ENCODE measurements at regions not wholly inside any gene's neighbourhood (a gene's known extent, or its start where the extent isn't known, plus 50 kb on each side); places are given as distances from the start of the nearest gene placed in this dataset.

DNA sequence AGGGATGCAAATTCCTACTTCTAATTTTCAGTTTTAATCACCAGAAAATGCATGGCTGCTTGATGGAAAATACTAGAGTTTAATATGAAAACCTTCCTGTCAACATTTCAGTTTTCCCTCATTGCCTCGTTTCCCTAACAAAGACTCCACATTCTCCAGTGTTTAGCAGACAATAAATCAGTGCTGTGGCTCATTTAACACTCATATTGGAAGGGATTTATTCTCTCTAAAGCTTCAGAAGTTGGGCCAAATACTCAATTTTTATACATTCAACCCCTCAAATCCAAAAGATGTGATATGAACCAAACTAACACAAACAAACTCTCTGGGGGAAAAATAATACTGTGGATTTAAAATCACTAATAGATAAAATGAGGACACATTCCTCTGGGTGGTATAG, 482.5 kb downstream of the FLRT2 start:
- DNase-seq = no peak

DNA sequence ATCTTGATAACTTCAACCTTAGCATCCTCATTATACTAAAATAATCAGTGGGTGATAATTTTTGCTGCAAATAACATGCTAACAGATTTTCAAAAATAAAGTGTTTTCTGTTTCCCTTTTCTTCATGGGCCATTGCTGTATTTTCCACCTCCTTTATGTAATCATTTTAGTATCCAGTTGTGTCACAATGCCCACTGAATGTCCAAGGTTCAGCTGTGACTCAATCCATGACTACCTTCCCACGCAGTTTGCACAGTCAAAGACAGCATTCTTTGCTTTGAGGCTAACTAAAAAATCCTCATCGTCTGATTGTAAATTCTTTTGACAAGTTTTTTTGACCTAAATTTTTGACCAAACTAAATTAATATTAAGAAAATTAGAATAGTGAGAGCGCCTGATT, 474.1 kb downstream of the FLRT2 start:
- no peak for DNase-seq

DNA sequence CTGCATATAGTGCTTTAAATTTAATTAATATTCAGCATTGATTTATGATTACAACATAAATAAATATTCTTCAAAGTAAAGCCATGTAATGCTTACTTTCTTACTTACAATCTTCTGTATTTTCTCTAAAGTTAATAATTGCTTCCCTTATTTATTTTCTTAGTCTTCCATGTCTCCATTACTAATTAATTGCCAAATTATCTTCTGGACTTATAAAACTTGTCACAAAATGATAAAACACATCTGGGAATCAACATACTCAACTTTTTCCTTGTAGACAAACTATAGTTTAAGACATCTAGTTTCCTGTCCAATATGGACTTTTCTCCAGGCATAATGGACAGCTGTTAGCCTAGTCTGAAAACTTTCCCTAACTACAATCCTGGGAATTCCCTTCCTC, 466.6 kb downstream of the FLRT2 start:
- no peak for DNase-seq

DNA sequence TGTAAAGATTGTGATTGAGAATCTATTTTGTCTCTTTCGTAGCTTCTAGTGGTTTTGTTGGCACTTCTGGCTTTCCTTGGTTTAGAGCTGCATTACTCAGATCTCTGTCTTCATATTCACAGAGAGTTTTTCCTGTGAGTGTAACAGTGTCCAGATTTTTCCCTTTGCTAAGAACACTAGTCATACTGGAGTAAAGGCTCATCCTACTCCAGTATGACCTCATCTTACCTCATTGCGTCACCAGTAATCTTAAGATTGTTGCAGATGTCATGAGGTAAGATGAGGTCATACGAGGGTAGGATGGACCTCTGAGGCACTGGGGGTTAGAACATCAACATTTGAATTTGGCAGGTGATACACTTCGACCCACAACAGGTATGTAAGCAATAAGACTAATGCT, 461.2 kb downstream of the FLRT2 start:
- DNase-seq = no peak

DNA sequence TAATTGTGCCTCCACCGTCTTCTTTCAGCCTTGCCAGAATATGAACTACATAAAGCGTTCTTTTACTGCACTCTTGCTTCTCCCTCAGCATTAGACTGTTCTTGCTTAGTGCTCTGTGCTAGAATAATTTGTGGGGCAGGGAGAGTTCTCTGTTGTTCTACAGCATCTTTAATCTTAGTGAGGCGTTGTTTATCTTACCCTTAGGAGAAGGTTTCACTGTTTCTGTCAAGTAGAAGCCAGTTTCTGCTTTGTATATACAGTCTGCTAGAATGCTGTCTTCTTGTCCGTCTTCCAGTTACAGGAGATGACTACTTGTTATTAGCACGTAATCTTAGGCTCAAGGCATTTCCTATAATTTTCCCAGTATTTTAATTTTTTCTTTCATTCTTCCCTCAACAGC, 458.0 kb downstream of the FLRT2 start:
- DNase-seq = no peak

DNA sequence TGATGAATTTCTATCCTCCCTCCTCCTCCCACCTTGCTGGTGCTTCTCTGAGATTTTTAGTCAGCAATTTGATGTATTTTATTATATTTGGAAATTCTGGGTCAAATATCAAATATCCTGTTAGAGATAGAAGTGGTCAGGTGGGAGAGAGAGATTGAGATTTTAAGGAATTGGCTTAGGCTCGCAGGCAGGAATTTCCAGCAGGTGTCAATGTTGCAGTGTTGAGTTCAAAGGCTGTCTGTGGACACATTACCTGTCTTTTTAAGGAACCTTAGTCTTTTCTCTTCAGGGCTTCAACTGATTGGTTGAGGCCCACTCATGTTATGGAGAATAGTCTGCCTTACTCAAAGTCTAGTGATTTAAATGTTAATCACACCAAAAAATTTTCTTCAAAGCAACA, 457.3 kb downstream of the FLRT2 start:
- DNase-seq = no peak

DNA sequence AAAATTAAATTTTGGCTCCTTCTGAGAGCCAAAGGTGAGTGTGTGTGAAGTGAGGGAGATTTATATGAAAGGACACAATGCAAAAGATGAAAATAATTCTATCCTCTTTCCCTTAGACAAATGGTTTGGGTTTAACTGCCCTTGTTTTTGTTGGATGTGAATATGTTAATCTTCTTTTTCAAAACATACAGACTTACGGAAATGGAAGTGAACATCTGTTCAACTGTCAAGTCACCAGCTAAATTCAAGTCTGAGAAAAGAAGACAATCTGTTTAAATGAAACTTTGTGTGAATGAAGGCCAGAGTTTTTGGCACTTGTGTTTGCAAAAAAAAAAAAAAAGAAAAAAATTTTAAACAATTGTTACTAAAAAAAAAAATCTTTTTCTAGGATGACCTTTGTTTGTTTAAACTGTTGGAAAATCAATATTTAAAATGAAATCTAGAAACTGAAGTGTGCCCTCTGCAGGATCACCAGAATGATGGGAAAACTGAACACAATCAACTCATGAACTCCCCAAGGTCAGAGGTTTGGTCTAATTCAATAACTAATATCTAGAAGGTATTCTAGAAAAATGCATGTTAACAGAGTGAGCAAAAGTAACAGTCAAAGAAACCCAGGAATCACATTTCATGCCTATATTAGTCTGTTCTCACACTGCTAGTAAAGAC, 448.8 kb downstream of the FLRT2 start:
- DNase-seq = no peak

DNA sequence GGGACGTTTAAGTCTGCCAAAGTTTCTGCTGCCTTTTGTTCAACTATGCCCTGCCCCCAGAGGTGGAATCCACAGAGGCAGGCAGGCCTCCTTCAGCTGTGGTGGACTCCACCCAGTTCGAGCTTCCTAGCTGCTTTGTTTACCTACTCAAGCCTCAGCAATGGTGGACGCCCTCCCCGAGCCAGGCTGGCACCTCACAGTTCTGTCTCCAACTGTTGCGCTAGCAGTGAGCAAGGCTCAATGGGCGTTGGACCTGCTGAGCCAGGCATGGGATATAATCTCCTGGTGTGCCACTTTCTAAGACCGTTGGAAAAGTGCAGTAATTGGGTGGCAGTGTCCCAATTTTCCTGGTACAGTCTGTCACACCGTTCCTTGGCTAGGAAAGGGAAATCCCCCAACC, 444.7 kb downstream of the FLRT2 start:
- no peak for DNase-seq

DNA sequence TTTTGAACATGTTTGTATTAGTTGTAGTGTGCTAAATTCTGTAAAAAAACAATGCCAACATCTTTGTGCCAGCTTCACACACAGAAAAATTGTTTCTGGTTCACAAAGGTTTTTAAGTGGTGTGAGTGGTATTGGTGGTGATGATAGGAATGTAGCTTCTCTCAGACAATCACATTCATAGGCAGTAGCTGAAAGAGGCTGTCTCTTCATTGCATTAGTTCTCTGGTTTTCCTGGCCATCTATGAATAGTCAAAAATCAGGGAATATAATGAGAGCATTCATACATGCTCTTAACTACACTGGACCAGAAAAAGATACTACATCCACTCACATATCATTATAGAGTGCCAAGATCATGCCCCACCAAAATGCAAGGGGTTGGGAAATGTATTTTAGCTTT, 433.5 kb downstream of the FLRT2 start:
- no peak for DNase-seq

DNA sequence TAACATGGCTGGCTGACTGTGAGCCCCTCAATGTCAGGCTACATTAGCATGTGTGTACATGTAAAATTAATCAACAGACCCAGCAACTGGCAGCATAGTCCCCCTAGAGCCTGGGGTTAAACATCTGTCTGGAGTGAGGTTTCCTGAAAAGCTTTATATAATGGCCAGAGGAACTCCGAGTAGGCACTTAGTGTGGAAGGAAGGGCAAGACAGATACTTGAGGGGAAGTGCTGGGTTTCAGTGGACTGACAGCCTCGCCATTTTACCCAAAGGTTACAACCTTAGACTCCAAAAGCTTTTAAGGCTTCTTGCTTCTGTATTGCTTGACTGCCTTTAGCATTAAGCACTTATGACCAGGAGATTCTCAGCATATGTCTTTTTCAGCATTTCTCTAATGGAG, 430.8 kb downstream of the FLRT2 start:
- DNase-seq = no peak

DNA sequence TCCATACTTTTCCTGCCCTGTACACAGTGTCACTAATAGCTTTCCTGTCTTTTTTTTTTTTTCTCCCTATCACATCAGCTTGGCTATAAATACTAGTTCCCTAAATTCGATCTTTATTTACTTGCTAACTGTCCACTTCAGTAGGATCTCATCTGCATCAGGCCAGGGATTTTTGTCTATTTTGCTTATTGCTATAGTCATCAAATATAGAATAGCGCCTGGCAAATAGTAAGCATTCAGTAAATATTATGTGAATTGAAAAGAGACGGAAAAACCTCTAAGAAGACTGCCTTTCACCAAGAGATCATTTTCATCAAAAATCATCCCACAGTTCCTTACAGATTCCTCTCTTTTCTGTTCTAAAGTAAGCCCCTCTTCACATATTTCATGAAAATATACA, 429.1 kb downstream of the FLRT2 start:
- DNase-seq = no peak

DNA sequence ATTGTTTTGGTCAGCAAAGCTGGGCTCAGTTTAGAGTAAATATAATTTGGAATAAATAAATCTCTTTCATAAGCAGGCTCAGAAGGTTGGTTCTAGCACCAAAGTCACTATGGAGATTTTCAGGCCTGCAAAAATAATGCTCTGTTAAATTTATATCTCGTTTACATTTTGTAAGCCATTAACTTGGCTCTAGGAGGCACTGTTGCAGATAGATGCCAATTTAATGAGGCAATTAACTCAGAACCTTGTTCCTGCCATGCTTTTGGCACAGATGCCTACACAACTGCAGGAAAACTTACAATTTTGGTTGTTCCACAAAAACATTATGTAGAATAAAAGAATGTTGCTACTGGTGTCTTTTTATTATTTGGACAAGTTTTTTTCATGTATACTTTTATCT, 428.1 kb downstream of the FLRT2 start:
- no peak for DNase-seq

DNA sequence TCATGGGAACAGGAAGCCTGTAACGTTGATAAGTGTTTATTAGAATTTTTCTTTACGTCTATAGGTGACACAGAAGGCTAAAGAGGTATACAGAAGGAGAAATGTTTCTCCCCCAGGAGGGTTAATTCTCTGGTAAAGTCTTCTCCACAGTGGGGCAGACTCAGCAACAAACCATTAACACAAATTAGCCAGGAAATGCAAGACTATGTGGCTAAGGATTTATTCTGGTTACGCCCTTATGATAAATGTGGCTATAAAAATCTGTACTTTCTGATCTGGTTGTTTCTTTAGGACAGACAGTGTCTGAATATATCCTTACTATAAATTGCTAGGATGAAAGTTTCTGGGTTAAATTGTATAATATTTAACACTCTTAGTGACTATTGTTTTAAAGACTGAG, 423.3 kb downstream of the FLRT2 start:
- no peak for DNase-seq

DNA sequence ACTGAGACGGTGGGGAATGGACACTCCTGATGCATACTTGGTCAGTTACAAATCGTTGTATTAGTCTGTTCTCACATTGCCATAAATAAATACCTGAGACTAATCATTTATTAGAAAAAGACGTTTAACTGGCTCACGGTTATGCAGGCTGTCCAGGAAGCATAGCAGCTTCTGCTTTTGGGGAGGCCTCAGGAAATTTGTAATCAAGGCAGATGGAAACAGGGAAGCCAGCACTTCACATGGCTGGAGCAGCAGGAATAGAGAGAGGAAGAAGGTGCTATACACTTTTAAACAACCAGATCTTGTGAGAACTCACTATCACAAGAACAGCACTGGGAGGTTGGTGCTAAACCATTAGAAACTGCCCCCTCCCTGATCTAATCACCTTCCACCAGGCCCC, 418.2 kb downstream of the FLRT2 start:
- no peak for DNase-seq

DNA sequence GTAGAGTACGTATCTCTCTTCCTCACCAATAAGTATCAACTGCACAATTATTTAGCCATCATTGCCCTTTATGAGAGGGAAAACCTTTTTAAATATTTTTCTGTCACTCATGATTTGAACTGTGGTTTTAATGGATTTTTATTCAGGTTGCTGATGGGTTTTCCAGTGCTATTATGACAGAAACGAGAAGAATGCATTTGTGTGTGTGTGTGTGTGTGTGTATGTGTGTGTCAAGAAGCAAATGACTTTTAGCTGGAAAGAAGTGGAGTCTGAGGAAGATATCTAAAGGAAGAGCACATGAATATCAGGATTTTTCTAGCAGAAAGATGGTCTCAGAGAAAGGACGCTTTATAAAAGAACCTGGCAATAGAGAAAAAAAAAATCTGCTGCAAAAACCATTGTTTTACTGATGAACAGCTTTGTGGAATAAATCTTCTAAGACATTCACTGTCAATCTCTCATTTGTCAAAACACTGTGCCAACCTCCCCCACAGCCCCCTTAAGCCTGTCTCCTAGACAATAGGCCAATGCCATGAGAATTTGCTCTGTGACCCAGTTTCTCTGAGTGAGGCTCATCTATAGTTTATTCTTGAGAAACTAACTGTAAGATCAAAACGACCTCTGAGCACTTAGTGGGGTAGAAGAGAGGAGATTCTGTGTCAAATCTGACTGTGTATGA, 417.7 kb downstream of the FLRT2 start:
- DNase-seq = no peak

DNA sequence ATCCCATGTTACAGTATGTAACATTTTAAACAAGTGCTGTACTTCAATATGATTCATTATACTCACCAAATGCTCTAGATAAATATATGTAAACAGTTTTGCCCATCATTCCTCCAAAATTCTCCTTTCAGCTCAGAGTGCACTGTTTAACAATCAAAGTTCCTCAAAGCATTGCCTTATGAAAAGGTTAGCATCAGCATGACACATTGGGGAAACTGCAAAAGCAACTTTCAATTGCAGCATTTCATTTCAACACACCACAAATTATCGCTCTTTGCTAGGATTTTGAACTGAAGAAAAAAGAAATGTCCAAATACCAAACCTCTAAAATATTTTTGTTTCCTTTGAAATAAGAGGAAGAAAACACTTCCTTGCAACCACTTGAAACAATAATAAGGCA, 413.2 kb downstream of the FLRT2 start:
- no peak for DNase-seq

DNA sequence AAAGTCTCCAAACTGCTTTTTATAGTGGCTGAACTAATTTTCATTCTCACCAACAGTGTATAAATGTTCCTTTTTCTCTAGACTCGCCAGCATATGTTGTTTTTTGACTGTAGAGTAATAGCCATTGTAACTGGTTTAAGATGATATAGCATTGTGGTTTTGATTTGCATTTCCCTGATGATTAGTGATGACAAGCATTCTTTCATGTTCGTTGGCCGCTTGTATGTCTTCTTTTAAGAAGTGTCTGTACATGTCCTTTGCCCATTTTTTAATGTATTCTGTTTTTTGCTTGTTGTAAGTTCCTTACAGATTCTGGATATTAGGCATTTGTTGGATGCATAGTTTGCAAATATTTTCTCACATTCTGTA, 404.9 kb downstream of the FLRT2 start:
- no peak for DNase-seq

DNA sequence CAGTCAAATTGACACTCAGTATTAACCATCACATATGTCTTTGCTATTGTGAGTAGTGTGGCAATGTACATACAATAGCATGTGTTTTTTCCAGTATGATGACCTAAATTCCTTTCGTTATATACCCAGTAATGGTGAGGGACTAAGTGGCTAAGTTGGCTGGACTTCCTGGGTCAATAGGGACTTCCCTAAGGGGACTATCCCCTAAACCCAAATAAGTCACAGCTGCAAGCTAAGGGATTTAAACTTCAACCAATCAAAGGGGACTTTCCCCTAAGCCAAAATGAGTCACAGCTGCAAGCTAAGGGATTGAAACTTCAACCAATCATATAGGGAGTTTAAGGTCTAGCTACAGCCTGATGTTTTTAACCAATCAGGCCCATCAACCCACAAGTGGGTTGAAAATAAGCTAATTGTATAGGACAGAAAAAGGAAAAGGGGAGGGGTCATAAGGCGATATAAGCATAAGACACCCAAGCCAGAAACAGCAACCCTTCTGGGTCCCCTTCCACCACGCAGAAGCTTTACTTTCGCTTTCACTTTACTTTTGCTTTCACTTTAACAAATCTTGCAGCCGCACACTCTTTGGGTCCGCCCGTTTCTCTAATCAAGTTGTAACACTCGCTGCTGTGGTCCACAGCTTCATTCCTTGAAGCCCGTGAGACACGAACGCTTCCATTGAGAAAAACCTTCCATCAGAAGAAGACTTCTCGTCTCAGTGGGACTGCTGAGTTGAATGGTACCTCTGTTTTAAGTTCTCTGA, 404.4 kb downstream of the FLRT2 start:
- DNase-seq = peak; percentile 87

DNA sequence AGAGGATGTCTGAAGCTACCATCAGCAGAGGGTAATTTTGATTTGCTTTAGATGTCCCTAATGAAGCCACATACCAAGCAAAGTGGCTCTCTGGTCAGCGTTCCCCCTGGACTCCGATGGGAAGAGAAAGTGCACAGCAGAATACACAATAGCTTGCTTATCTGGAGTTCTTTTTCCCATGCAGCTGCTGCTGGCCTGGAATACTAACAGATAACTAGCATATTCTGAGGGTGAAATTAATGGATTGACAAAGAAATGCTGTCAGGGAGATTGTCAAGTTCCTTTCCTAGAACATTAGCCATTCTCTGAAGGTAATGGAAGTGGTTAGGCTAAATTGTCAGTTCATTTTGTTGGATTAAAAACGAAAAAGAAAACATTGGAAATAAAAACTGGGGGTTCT, 391.3 kb downstream of the FLRT2 start:
- no peak for DNase-seq

DNA sequence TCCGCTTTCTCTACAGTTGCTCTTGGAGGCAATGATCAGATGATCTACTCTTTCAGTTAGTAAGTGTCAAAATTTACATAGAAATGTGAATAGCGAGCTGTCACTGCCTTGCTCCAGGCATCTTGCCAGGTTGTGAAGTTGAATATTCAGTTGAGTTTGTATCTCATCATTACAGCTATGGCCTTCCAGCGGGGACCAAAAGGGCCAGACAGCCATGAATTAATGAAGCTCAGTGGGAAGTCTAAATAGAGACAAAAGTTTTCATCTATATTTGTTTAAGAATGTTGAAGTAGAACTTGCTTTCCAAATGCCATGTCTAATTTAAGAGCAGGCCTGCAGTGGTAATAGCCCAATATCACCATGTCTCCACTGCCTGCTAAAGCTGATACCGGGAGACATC, 387.8 kb downstream of the FLRT2 start:
- no peak for DNase-seq

DNA sequence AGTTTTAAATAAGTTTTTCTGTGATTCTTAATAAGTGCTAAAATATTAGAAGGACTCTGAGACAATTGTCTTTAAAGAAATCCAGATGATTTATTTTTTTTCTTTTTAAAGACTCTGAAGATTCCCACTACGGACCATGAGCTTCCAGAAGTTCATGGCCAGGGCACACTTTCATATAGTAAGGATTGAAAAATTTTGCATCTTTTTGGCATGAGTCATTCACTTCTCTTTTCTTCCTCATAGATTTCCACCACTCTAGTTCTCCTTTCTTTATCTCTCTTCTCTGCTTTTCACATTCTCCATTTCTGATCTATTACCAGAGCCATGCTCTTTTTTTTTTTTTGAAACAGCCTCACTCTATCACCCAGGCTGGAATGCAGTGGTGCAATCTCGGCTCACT, 385.8 kb downstream of the FLRT2 start:
- DNase-seq = no peak

DNA sequence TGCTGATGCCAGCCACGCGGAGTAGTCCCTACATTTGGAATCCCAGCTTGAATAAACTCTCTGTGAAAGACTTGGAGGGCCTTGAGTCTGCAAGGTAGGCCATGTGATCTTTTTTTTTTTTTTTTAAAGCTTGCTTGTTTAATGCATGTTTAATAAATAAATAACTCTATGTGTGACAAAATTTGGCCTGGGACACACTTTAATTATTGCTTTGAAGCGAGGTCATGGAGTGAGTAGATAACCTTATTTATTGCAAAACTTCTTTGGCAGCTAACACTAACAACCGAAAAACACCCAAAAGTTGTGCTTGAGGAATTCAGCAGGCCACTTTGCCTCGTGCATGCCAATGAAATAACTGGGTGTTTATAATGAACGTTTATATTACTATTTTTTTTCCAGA, 382.2 kb downstream of the FLRT2 start:
- DNase-seq = no peak

DNA sequence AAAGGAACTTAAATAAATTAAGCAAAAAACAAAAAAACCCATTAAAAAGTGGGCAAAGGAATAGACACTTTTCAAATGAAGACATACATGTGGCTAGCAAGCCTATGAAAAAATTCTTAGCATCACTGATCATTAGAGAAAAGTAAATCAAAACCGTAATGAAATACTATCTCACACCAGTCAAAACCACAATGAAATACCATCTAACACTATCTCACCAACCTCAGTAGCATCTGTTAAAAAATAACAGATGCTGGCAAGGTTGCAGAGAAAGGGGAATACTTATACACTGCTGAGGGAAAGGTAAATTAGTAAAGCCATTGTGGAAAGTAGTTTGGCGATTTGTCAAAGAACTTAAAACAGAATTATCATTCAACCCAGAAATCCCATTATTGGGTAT, 381.1 kb downstream of the FLRT2 start:
- DNase-seq = no peak

DNA sequence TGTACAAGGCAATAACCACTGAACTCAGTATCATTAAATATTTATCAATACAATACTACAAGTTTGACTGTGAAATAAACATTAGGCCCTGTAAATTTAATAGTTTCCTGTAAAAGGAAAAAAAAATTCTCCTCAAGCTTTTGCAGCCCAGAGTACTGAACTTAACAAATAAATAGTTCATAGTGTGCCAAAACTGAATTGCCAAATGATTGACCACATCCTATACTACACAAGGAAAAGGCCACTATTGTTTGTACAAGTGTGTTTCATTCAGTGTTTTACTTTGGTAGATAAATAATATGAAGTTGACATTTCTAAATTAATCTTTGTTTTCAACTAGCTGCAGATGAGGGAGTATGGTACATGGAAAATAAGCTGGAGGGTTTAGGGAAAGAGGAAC, 379.6 kb downstream of the FLRT2 start:
- DNase-seq = no peak

DNA sequence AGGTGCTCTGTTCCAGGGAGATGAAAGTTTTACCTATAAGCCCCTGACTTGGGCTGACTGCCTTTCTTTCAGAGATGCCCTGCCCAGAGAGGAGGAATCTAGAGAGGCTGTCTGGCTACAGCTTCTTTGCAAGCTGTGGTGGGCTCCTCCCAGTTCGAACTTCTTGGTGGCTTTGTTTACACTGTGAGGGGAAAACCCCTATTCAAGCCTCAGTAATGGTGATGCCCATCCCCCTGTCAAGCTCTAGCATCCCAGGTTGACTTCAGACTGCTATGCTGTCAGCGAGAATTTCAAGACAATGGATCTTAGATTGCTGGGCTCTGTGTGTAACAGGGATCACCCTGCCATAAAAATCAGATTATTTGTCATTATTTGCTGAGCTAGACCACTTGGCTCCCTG, 377.6 kb downstream of the FLRT2 start:
- no peak for DNase-seq

All from hematopoietic multipotent progenitor cell treated with erythropoietin and hydrocortisone succinate and interleukin-3 and kit ligand, for 8 days (in vitro differentiated cells).